ENCODE measurements at regions not wholly inside any gene's neighbourhood (a gene's known extent, or its start where the extent isn't known, plus 50 kb on each side); places are given as distances from the start of the nearest gene placed in this dataset.

DNA sequence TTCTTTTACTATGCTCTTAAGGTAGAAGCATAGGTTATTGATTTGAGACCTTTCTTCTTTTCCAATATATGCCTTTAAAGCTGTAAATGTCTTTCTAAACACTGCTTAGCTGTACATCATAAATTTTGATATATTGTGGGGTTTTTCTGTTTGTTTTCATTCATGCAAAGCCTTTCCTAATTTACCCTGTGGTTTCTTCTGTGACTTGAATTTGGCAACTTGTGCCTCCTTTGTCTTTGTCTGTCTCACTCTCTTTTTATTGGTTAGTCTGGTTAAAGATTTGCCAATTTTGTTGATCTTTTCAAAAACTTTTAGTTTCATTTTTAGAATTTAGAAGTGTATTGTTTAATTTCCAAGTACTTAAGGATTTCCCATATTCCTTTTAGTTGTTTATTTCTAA is 343.1 kb downstream of the OXSM start (continued):
- TF ChIP-seq, protein P1, sequence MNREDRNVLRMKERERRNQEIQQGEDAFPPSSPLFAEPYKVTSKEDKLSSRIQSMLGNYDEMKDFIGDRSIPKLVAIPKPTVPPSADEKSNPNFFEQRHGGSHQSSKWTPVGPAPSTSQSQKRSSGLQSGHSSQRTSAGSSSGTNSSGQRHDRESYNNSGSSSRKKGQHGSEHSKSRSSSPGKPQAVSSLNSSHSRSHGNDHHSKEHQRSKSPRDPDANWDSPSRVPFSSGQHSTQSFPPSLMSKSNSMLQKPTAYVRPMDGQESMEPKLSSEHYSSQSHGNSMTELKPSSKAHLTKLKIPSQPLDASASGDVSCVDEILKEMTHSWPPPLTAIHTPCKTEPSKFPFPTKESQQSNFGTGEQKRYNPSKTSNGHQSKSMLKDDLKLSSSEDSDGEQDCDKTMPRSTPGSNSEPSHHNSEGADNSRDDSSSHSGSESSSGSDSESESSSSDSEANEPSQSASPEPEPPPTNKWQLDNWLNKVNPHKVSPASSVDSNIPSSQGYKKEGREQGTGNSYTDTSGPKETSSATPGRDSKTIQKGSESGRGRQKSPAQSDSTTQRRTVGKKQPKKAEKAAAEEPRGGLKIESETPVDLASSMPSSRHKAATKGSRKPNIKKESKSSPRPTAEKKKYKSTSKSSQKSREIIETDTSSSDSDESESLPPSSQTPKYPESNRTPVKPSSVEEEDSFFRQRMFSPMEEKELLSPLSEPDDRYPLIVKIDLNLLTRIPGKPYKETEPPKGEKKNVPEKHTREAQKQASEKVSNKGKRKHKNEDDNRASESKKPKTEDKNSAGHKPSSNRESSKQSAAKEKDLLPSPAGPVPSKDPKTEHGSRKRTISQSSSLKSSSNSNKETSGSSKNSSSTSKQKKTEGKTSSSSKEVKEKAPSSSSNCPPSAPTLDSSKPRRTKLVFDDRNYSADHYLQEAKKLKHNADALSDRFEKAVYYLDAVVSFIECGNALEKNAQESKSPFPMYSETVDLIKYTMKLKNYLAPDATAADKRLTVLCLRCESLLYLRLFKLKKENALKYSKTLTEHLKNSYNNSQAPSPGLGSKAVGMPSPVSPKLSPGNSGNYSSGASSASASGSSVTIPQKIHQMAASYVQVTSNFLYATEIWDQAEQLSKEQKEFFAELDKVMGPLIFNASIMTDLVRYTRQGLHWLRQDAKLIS (CRISPR knock-in tag; IDR thresholded peaks at IDR 0.05): no peak
- TF ChIP-seq, protein P2, sequence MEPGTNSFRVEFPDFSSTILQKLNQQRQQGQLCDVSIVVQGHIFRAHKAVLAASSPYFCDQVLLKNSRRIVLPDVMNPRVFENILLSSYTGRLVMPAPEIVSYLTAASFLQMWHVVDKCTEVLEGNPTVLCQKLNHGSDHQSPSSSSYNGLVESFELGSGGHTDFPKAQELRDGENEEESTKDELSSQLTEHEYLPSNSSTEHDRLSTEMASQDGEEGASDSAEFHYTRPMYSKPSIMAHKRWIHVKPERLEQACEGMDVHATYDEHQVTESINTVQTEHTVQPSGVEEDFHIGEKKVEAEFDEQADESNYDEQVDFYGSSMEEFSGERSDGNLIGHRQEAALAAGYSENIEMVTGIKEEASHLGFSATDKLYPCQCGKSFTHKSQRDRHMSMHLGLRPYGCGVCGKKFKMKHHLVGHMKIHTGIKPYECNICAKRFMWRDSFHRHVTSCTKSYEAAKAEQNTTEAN (CRISPR knock-in tag; IDR thresholded peaks at IDR 0.05): no peak
- TF ChIP-seq SLC30A9 (CRISPR knock-in tag; IDR thresholded peaks at IDR 0.05): no peak
- TF ChIP-seq, protein P3, sequence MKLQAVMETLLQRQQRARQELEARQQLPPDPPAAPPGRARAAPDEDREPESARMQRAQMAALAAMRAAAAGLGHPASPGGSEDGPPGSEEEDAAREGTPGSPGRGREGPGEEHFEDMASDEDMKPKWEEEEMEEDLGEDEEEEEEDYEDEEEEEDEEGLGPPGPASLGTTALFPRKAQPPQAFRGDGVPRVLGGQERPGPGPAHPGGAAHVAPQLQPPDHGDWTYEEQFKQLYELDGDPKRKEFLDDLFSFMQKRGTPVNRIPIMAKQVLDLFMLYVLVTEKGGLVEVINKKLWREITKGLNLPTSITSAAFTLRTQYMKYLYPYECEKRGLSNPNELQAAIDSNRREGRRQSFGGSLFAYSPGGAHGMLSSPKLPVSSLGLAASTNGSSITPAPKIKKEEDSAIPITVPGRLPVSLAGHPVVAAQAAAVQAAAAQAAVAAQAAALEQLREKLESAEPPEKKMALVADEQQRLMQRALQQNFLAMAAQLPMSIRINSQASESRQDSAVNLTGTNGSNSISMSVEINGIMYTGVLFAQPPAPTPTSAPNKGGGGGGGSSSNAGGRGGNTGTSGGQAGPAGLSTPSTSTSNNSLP (IDR thresholded peaks at IDR 0.05; ENCODE audit: borderline replicate concordance, low read depth, low read length): no peak
- TF ChIP-seq TAF15 (IDR thresholded peaks at IDR 0.05; ENCODE audit: low read depth, low read length): no peak

All from K562 (cell line).